GM12892 (cell line): ENCODE measurements at regions not wholly inside any gene's neighbourhood (a gene's known extent, or its start where the extent isn't known, plus 50 kb on each side); places are given as distances from the start of the nearest gene placed in this dataset.

ENCODE experiments used
- POLR2A ChIP-seq: IDR thresholded peaks from 2 replicates; pipeline ENCODE4 v1.6.1; 2011; ENCODE audit warnings: low read depth, low read length, control low read depth
- POLR2AphosphoS5 ChIP-seq: IDR thresholded peaks from 2 replicates; pipeline ENCODE4 v1.6.1; 2011; ENCODE audit warnings: low read depth, low read length, control low read depth
- TAF1 ChIP-seq: IDR thresholded peaks from 2 replicates; pipeline ENCODE4 v1.6.1; 2011; ENCODE audit warnings: low read depth, mild to moderate bottlenecking, control low read depth, low read length, borderline replicate concordance

DNA sequence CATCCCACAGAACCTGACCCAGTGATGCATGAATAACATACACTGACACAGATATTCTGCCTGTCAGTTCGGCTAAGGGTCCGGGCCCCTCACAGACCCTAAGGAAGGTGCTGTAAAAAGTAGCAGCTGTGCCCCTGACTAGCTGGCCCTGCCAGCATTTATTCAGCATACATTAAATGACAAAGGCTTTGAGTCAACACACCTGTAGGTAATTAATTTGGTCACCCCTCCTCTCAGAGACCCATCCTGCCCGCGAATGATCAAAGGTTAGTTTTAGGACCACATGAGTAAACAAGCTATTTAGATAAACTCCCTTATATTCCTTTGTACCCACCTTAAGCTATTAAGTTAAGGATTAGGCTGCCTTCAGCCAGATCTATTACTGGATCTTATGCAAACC, 429.0 kb upstream of the NWD2 start:
- TF ChIP-seq POLR2AphosphoS5 (no peak), POLR2A (no peak), TAF1 (no peak)
